GM19025 (cell line): ENCODE measurements at regions not wholly inside any gene's neighbourhood (a gene's known extent, or its start where the extent isn't known, plus 50 kb on each side); places are given as distances from the start of the nearest gene placed in this dataset.

Source experiments
- ATAC-seq: cut with Tn5 transposase; IDR thresholded peaks from one replicate; pipeline ENCODE4 v1.9.1; 2021; ENCODE audit warnings: mild to moderate bottlenecking, low read depth, moderate library complexity; ENCODE audit not compliant: unreplicated experiment

DNA sequence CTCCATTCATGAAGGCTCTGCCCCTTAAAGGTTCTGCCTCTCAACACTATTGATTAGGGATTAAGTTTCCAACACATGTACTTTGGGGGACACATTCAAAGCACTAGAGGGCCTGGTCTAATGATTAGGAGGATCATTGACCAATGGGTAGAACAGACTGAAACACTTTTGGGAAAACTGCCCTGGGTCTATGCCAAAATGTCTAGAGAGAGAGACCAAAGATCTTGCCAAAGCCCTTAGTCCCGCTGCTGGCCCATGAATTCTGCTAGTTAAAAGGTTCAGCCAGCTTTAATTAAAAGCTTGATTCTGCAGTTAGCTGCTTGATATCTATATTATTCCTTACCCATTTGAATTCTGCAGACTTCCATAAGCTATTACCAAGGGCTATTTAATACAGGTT, 613.2 kb downstream of the SLC4A3 start:
- ATAC-seq, result no peak

DNA sequence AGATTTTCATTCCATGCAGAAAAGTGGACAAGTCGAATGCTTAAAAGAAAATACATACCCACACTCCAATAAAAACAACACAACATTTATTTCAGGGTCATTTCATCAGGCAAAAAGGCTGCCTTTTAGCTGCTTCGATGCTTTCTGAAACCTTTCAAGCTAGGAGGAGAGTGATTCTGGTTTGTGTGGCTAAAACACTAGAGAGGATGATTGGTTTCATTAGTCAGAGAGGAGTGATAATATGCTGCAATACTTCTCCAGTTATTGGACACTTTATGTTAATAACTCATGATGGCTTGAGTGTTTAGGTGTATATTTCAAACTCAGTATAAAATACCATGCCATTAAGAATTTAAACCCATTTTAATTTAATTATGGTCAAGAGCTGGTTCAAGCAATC, 614.0 kb downstream of the SLC4A3 start:
- no peak for ATAC-seq

DNA sequence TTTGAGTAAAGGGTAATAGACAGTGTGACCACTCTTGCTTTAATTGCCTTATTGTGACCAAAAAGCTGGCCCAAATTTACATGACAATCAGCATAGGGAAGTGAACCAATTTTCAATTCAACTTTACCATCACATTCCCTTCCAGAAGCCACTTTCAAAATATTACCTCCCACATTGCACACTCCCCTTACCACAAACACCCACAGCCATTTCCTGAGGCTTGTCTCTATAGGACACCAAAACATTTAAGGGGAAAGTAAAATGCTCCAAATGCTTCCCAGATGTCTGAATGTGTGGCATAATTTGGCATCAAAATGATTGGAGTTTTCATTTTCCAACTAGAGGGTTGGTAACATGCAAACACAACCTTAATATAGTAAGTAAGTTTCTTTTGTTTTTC, 616.1 kb downstream of the SLC4A3 start:
- ATAC-seq, result no peak

DNA sequence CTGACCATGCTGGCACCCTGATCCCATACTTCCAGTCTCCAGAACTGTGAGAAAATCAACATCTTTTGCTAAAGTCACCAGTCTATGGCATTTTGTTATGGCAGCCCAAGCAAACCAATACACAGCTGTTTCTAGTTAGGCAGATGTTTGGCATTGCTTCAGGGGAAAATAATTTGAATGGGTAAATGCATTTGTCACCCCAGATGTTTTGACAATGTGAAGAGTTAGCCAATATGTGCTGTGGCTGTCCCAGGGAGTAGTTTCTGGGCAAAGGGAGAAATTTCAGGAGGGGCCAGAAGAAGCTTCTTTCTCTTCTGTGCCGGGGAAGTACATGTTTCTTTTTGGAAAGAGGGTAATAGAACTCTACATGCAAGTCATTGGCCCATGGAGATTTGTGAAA, 619.0 kb downstream of the SLC4A3 start:
- no peak for ATAC-seq

DNA sequence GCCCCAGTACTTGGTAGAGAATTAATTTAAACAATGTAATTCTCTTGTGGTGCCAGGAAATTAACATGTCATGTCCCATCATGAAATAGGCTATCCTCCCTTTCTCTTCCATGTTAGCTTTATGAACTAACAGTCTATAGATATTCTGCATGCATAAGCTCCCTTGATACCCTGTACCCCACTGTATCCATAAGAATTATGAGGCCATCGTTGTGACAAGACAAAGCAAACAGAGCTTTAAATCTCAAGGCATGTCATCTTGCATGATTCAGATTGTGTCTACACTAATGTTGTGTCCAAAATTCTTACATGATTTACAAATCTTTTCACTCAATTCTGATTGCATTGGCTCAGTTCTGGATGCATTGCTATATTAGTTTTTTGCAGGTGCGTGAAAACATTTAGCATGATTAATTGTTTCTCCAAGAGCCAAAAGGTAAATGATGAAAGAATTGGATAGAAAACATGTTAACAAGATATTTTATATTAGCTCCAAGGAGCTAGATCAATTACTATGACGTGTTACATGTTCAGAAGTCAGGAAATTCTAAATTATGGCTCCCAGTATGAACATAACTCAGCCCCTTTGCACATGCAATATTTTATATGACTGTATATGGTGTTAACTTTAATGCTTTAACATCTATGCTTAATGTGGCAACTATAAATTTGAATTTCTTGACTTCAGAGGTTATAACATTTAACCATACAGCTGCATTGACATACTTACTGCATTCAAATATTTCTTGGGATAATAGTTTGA, 620.3 kb downstream of the SLC4A3 start:
- ATAC-seq, result no peak

DNA sequence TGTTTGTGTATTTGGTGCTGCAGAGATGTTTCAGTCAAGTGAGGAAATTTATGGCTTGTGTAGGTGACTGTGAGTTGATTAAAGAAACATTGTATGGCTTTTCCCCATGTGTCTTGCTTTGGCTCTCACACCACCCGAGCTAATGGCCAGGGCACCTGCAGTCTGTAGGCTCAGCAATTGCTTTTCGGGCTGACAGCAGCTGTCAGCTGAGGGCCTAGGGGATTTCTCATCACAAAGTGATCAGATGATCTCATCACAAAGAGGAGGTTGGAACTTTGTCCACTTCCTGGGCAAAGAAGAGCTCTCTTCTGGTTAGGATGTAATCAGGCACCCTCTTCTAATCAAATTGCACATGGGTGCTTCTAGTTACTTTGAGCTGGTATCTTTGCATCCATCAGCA, 632.2 kb downstream of the SLC4A3 start:
- ATAC-seq, result no peak

DNA sequence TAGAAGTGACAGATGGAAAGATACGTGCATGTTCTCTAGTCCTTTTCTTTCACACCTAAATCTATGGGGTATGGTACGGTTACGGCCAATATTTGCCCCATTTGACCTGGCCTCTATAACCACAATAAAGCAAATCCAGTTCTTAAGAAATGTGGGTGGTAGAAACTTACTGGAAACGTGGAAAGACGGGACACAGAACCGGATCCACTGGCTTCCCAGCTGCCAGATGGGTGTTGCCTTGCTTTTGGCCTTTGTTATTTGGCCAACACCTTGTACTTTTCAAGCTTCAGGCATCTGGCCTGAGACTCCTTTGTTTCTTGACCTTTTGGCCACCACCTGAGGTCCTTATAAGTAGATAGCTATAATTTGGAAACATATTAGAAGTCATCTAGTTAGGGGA, 635.9 kb downstream of the SLC4A3 start:
- ATAC-seq, result no peak

DNA sequence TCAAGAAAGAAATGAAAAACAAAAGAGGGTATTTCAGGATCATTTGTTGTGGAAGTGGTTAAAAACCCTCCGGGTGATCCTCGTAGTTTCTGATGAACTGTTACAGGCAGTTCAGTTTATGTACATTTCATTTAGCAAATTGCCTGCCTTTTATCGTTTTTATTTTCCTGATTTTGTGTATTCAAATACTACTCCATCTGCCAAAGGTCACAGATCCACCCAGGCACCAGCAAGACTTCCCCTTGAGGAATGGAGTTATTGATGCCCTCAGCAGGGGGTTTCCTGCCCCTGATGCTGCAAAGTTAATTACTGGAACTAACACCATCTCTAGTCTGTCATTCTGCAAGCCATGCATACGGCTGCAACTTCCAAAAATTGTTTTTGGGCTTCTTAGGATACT, 641.9 kb downstream of the SLC4A3 start:
- no peak for ATAC-seq

DNA sequence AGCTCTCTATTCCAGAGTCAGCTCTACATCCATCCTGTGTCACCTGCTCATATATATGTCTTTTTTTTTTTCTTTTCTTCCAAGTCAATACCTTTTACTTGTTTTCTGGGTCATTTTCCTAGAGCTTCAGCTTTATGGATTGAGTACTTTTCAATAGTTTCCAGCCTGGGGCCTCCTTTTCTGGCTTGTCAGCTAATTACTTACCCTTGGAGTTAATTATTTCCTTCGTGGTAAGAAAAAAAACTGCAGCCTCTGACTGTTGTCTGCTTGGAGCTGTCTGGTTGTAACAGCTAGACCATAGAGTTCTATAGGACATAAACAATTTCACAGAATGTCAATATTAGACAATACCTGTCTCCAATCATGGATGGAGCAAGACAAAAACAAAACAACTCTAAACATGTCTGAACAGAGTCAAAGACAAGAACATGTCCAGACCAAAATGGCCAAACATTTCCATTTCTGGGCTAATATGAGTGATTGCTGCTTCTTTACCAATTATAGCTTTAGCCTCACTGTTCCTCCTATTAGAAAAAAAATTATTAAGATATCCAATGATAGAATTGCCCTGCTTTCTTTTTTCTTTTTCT, 643.1 kb downstream of the SLC4A3 start:
- no peak for ATAC-seq

DNA sequence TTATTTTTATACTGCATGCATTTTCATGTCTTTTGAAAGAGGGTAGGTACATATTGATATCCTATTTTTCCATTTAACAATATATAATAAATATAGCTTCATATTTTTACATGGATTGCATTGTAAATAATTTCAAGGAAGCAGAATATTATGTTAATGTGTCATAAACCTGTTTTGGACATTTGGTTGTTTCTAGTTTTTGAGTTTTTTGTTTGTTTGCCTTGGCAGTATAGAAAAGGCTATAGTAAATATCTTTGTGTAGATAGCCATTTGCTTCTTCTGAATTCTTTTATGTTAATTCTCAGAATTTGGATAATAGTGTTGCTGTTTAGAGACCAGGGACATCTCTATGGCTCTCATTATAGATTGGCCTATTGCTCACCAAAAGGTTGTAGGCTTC, 645.2 kb downstream of the SLC4A3 start:
- ATAC-seq, result no peak

DNA sequence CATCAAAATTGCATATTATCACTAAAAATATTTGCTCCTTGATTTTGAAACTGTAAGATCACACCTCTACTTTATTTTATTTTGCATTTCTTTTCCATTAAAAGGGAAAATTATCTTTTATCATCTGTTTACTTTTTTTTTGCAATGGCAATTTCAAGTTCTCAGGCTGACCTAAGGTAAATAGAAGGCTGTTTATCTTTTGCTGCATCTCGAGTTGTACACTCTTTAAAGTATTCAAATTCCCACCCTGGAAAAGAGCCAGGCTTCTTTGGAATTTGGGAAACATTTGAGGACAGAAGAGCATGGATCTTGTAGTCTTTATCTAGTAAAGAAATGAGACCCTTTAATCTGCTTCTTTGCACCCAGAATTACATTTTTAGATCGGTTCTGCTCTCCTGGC, 645.7 kb downstream of the SLC4A3 start:
- ATAC-seq, result no peak

DNA sequence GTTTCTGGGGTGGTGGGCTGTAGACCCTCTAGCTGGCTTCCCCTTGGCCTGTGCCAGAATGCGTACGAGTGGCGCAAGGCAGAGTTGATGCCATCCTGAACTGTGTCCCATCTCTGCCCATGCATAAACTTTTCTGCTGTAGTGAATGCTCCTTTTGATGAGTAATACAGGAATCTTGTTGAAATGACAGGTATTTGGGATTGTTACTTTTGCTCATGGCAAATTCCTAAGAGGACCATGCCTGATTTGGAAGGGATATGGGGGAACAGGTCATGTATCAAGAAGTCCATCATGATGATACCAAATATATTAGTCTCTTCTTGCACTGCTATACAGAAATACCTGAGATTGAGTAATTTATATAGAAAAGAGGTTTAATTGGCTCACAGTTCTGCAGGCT, 648.0 kb downstream of the SLC4A3 start:
- ATAC-seq, result no peak

DNA sequence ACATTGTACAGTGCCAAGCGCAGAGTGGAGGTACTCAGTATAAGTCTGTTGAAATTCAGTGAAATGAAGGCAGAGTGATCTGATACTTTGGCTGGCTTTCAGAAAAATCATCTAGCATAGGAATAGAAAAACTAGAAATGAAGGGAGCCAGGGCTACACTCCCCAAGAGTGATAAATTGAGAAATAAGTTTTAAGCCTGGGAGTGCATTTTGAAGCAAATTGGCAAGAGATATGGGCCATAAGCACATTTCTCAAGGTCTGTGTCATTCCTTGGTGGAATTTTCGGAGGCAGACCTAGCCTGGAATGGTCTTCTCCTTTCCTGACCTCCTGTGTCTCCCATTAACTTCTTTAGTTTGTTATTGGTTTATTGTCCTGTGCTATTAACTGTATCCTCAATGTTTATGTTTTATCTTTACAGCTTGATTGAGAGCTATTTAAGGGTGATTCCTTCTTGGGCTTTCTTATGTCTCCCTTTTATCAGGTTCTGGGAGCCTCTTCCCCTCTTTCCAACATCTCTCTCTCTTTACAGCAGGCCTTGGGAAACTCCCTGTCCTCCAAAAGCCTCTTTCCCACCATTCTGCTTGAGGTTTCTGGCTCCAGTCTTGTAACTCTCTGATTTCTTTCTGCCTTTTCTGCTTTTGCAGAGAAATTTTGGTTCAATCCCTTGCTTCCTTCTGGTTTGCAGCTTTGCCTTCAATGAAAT, 649.5 kb downstream of the SLC4A3 start:
- no peak for ATAC-seq

DNA sequence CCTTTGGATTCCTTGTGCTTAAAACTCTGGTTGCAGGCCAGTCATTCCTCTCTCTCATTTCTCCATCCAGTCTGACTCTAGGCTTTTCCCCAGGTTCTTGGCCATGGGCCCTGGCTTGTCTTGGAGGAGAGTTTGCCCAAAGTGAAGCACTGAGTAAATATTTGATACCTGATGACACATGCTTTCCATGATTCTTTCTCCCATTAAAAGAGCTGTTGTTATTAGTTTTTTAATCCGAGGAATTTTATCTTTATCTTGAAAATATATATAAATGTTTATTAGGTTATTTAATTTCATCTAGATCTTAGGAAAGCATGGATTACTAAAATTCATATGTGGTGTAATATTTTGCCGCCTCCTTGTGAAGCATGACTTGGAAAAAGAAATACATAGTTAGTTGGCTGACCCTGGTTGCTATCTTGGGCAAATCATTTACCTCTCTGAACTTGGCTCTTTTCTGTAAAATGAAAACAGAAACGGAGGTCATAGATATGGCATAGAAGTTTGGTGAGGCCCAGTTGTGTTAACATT, 650.1 kb downstream of the SLC4A3 start:
- no peak for ATAC-seq

DNA sequence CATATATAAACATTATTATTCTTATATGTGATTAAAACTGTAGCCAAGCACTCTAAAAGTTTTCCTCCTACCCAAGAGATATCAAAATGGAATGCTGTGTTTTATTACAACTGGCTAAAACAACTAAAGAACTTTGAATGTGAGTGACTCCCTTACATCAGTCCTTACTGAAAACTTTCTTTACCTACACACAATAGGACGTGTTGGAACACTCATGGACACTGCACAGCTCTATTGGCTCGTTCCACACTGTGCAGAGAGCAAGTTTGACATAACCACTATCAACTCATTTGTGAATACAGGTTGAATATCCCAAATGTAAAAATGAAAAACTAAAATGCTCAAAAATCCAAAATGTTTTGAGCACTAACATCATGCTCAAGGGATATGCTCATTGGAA, 650.6 kb downstream of the SLC4A3 start:
- no peak for ATAC-seq

DNA sequence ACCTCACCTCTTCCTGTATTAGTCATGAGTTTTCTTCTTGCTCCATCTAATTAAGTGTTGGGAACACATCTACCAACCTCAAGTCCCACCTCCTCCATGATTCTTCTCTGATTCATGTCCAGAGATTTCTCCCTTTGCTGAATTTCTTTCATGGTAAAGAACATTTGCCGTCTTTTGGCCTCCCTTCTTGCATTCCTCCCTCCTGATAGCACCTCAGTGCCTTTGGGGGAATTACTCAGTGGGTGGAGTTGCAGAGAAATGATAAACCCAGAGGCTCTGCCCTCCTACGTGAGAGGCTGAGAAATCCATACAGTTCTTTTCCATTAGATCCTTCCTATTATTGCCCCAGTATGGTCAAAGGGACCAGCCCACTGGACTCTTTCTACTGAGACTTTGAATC, 651.9 kb downstream of the SLC4A3 start:
- ATAC-seq, result no peak

DNA sequence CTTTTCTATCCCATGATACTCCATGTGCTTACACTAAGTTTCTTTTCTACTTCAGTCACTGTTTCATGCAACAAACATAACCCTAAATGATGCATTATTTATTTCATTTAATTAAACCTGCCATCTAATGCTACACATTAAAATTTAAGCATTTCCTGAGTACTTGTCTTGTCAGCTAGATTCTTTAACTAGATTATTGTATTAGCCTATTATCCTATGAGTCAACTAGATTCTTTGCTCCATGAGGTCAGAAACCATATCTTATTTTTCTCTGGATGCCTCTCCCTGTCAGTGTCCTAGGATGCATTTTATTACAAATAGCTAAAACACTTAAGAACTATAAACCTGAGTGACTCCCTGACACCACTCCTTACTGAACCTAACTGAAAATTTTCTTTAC, 652.4 kb downstream of the SLC4A3 start:
- no peak for ATAC-seq

DNA sequence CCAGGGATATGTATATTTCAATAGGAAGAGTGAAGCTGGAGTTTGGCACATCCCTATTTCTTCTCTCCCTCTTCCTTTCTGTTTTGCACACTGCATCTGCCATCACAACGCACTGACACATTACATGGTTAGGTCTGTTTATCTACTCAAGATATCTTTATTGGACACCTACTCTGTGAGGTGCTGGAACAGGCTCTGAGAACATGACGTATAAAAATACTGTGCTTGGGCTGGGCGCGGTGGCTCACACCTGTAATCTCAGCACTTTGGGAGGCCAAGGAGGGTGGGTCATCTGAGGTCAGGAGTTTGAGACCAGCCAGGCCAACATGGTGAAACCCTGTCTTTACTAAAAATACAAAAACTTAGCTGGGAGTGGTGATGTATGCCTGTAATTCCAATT, 653.3 kb downstream of the SLC4A3 start:
- no peak for ATAC-seq

DNA sequence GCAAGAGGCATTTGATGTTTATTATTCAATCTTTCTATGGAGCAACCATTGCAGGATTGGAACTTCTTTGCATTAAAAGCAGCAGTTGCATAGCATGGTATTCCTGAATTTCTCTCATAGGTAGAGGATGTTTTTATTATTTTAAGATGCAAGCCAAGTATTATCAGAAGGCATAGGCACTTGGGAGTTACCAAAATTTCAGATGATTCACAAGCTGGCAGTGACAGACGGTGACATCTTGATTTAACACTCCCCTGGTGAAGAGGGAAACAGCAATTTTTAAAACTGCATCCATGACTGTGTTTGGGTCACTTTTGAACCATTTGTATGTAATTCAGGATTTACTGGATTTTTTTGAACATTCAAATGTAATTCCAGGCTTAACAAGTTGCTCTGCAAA, 654.3 kb downstream of the SLC4A3 start:
- ATAC-seq, result no peak

DNA sequence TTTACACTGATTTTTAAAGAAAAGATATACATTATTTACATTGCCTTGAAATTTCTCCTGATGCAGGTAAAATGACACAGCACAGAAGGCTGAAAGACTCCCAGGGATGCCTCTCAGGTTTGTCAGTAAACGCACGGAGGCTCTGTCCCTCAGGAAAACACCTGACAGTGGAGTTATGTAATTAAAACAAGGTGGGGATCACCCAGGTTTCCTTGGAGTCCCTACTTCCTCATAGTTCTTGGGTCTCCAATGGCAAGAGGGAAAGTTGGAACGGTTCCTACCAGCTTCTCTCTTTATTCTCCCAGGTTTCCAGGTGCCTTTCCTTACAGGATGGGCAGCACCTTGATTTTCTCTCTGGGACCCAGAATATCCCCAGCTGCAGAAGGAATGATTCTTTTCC, 654.8 kb downstream of the SLC4A3 start:
- ATAC-seq, result no peak

DNA sequence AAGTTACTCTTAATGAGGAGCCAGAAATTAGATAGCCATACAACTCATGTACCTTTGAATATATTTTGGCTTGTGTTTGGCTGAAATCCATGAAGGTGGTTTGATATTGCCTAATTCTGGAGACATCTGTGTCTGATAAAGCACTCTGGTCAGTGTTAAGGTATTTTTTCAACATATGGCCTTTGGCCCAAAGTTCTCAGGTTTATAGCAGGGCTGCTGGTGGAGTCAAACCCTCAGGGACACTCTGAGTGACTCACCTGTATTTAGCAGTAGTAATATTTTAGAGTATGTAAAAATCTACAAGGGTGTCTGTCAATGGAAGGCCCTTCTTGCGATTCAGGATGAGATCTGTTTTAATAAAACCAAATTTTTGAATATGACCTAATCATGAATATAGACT, 666.5 kb downstream of the SLC4A3 start:
- ATAC-seq, result no peak

DNA sequence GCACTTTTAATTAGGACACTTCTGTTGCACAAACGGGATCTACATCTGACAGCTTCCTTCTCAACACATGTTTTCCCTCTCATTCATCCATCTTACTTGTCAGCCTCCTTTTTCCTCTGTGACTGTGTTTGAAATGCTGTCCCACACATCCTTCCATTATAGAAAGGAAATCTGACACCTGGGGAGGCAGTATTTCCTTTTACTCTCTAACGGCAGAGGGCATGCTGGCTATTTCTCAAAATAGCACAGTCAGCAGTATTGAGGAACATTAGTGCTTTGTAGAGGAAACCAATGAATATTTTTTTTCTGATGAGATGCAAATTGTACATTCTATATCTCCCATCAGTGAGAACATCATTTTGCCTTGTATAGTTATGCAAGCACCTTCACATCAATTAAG, 668.7 kb downstream of the SLC4A3 start:
- no peak for ATAC-seq
